HCT116 (cell line): ENCODE measurements at regions not wholly inside any gene's neighbourhood (a gene's known extent, or its start where the extent isn't known, plus 50 kb on each side); places are given as distances from the start of the nearest gene placed in this dataset.

ENCODE experiments used
- CBX3 ChIP-seq: IDR thresholded peaks from 2 replicates; pipeline ENCODE4 v1.6.1; 2012; ENCODE audit warnings: low read depth
- EZH2 ChIP-seq: fragments of 200-600 bp; sonication (generic); IDR thresholded peaks from 2 replicates; pipeline ENCODE4 v1.6.1; 2017; ENCODE audit warnings: antibody characterized with exemption, mixed run types
- POLR2A ChIP-seq: IDR thresholded peaks from 2 replicates; pipeline ENCODE4 v1.7.0; 2011; ENCODE audit warnings: borderline replicate concordance; ENCODE audit not compliant: insufficient read depth, insufficient read length; ENCODE audit errors: extremely low read depth
- POLR2AphosphoS5 ChIP-seq: IDR thresholded peaks from 2 replicates; pipeline ENCODE4 v1.6.1; 2011; ENCODE audit warnings: mild to moderate bottlenecking, low read depth, low read length, moderate library complexity
- SIN3A ChIP-seq: IDR thresholded peaks from 2 replicates; pipeline ENCODE4 v1.6.1; 2012; ENCODE audit warnings: low read depth

DNA sequence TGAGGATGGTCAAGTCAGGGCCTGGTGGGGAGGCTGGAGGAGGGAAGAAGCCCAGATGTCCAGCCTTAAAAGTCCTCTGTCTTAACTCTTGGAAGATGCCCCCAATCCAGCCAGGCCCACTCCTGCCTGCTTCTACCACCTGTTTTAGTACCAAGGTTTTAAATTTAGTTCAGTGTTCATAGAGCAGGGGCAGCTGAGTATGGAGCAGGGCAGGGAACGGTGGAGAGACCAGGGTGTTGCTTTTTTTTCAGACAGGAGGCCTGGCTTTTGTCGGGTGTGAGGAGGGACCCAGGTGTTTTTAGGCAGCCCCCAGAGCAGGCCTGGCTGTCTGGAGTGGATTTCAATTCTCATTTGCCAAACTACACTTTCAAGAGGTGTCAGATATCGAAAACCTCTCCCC, 278.8 kb downstream of the CDC5L start:
- no peak for TF ChIP-seq EZH2
- no peak for TF ChIP-seq POLR2AphosphoS5
- TF ChIP-seq SIN3A = no peak
- TF ChIP-seq POLR2A = no peak
- no peak for TF ChIP-seq CBX3
